GM12865 (cell line): ENCODE measurements at regions not wholly inside any gene's neighbourhood (a gene's known extent, or its start where the extent isn't known, plus 50 kb on each side); places are given as distances from the start of the nearest gene placed in this dataset.

Experiments
- DNase-seq: peaks from one replicate; pipeline ENCODE4 v3.0.0; 2010; ENCODE audit warnings: low read depth
- H3K4me3 ChIP-seq: 2 replicates; pipeline ENCODE4 v1.5.1; 2011; ENCODE audit warnings: mild to moderate bottlenecking, low read depth, low read length, control low read depth
- CTCF ChIP-seq: IDR thresholded peaks from 2 replicates; pipeline ENCODE4 v1.5.1; 2011; ENCODE audit warnings: low read length, control low read depth, low read depth, inconsistent platforms; ENCODE audit not compliant: insufficient read depth; ENCODE audit errors: missing control alignments

GRCh38 chr12:34296143-34297041, 274.1 kb downstream of the ALG10 start:
- TF ChIP-seq CTCF = no peak
- H3K4me3 ChIP-seq = no peak overlapping the region
- DNase-seq = no peak

GRCh38 chr12:34297126-34297789, 275.0 kb downstream of the ALG10 start:
- no peak overlapping the region for H3K4me3 ChIP-seq
- no peak for DNase-seq
- TF ChIP-seq CTCF = no peak

GRCh38 chr12:34297790-34298164, 275.5 kb downstream of the ALG10 start:
- no peak for TF ChIP-seq CTCF
- DNase-seq = no peak
- H3K4me3 ChIP-seq = no peak overlapping the region

GRCh38 chr12:34298176-34298970, 276.1 kb downstream of the ALG10 start:
- TF ChIP-seq CTCF = no peak

GRCh38 chr12:34298971-34299801, 276.9 kb downstream of the ALG10 start:
- TF ChIP-seq CTCF = no peak
- no peak overlapping the region for H3K4me3 ChIP-seq
- DNase-seq = no peak

More at GRCh38 chr12:34298176-34298970, 276.1 kb downstream of the ALG10 start:
- DNase-seq = no peak
- H3K4me3 ChIP-seq = no peak overlapping the region

- TF ChIP-seq CTCF = no peak
- no peak for DNase-seq
- no peak overlapping the region for H3K4me3 ChIP-seq
These were observed 277.5 kb downstream of the ALG10 start for GRCh38 chr12:34299802-34300193.
